ENCODE measurements at regions not wholly inside any gene's neighbourhood (a gene's known extent, or its start where the extent isn't known, plus 50 kb on each side); places are given as distances from the start of the nearest gene placed in this dataset.

- TF ChIP-seq YY1 (IDR thresholded peaks at IDR 0.05) = no peak
- no peak for TF ChIP-seq REST (IDR thresholded peaks at IDR 0.05)
- no peak for TF ChIP-seq ZBTB33 (IDR thresholded peaks at IDR 0.05)
- TF ChIP-seq CTCF (IDR thresholded peaks at IDR 0.05; ENCODE audit: low read depth, low read length, missing input control) = no peak
- TF ChIP-seq TAF1 (conservative IDR thresholded peaks at IDR 0.05) = no peak
- TF ChIP-seq GABPA (IDR thresholded peaks at IDR 0.05 in 1 of 2, conservative IDR thresholded peaks at IDR 0.05 in 1 of 2) = no peak
Observed at GRCh38 chr12:67562513-67563287, 85.8 kb upstream of the DYRK2 start.
